Activated CD8-positive, alpha-beta memory T cell treated with anti-CD3 and anti-CD28 coated beads, Interleukin-2, amount 50 U/mL, for 1 hour (primary cell): ENCODE measurements at regions not wholly inside any gene's neighbourhood (a gene's known extent, or its start where the extent isn't known, plus 50 kb on each side); places are given as distances from the start of the nearest gene placed in this dataset.

Experiments used
- DNase-seq: peaks from one replicate; pipeline ENCODE4 v3.0.0-alpha.2; 2020; ENCODE audit errors: extremely low read depth

- DNase-seq = no peak
Measured at GRCh38 chr11:134478611-134479010, 66.6 kb upstream of the B3GAT1 start.

GRCh38 chr11:134478176-134478575 is 66.1 kb upstream of the B3GAT1 start:
- no peak for DNase-seq

DNA sequence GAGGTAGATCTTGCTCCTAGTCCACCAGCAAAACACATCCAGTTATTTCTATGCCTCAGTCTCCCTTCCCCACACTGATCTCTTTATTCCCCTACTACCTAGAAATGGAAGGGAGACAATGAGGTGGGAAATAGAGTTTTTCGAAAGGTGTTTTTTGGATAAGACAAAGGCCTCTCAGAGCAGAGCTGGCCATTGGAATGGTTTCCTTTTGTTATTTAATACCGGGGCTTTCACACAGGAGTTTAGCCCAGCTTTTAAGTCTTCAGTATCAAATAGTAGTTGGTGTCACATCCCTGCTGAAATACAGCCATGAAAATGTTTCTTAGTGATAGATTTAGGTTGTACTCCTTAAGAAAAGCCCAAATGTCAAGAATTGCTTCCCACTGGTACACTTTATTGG is 65.4 kb upstream of the B3GAT1 start:
- DNase-seq = no peak

DNA sequence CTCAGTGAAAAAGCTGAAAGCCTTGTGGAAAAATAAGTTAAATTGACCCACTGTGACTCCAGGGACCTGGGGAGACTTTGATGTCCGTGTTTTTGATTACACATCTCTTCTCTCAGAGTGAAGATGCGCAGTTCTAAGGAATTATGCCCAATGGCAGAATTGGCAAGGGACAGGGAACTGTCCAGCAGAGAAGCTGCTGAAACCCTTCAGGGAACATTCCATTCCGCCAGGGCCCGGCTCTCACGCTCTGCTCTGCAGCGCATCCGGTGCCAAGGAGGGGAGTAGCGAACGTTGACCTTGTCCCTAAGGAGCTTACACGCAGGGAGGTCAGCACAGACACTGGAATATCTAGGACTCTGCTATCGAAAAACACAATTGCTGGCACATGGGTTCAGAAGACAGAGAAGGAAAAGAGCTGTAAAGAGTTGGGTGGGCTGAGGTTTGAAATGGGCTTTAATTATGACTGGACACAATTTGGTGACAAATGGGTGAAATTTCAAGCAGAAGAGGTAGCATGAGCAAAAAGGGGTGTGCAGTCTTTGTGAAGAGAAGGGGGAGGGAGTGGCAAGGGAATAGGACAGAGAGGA is 64.5 kb upstream of the B3GAT1 start:
- no peak for DNase-seq

GRCh38 chr11:134475951-134476350 is 63.9 kb upstream of the B3GAT1 start:
- no peak for DNase-seq

GRCh38 chr11:134474942-134475341 is 62.9 kb upstream of the B3GAT1 start:
- DNase-seq = no peak

DNA sequence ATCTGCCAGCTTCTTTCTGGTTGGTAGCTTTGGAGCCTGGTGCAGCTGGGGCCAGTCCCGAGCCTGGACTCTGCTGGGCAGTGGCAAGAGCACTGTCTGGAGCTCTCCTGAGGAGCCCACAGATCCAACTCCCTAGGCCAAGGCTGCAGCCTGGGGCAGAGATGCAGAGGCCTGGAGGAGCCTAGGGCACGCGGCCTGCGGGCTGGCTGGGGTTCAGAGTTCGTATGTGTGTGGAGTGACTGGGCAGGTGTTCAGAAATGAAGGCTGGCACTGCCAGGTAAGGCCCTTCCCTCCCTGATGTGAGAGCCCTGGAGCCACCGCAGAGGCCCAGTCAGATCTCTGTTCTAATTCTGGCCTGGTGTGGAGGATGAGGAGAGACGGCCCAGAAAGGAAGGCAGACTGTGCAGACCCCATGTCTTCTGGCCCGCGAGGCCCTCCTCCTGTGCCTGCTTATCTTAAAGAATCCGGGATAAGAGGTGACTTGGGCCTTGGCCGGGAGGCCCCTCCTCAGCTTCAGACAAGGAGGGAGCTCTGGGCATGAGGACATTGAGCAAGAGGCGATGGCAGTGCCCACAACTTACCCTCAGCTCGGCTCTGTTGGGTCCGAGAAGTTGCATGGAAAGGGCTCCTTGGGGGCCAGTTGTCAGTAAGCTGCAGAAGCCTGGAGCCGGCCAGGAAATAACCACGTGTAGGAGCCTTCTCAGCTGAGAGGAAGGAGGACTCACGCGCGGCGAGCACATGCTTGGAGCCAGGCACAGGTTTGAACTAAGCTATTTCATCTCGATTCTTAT is 62.2 kb upstream of the B3GAT1 start:
- DNase-seq = no peak

- no peak for DNase-seq
Measured at GRCh38 chr11:134471716-134472455, 59.8 kb upstream of the B3GAT1 start.

GRCh38 chr11:134471087-134471715 is 59.2 kb upstream of the B3GAT1 start:
- DNase-seq = no peak

DNA sequence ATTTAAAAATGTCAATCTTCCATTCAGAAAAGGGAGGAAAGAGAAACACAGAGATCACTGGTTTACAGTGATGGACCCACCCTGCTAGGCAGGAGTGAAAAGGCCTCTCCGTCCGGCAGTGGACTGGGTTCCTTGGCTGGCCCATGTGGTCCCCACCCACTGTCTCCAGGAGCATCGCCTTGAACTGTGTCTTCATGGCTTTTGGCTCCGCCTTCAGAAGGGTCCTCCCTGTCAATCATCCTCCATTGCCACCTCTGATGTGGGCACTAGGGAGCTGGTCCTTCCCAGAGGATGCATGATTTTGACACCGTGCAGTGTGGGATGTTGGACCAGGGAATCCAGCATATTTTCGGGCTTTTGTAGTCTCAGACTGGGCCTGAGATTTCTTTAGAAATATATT is 58.2 kb upstream of the B3GAT1 start:
- no peak for DNase-seq

- DNase-seq = no peak
Measured at GRCh38 chr11:134469627-134470026, 57.6 kb upstream of the B3GAT1 start.

- no peak for DNase-seq
Measured at GRCh38 chr11:134468796-134469195, 56.8 kb upstream of the B3GAT1 start.

GRCh38 chr11:134468081-134468668 is 56.1 kb upstream of the B3GAT1 start:
- DNase-seq = no peak

GRCh38 chr11:134466610-134467567 is 54.8 kb upstream of the B3GAT1 start:
- no peak for DNase-seq

DNA sequence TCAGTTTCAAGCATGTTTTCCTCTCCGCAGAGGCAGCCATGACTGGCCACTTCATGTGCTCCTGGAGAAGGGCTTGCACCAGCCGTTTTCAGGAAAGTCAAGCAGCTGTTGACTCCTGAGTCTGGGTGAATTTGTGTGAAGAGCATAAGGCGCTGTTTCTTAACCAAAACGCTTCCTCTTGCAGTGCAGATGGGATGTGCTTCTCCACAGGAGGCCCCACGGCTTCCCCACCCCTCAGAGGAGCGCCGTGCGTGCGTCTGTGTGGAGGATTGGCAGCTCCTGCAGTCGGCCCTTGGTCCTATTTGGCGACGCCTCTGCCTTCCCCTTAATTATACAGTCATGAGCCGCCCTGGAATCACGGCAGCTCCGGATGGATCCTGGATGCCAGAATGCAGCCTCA is 54.1 kb upstream of the B3GAT1 start:
- no peak for DNase-seq

- DNase-seq = no peak
Measured at GRCh38 chr11:134464981-134465730, 53.1 kb upstream of the B3GAT1 start.

GRCh38 chr11:134464196-134464595 is 52.2 kb upstream of the B3GAT1 start:
- no peak for DNase-seq

DNA sequence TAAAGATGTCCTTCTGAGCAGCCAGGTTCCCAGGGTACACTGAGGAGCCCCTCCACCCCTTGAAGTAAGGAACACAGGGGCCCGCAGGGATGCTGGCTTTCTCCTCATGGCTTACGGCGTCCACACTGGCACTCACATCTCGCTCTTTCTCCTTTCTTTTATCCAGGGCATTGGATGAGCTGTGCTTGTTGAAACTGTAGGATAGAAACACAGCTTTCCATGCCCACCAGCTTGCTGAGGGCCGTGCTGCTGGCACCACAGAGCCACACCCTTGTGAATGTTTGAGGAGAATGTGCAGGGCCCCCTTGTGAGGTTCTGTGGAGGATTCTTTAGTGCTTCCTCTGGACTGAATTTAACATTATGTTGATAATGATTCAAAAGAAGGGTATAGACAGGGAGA is 51.7 kb upstream of the B3GAT1 start:
- DNase-seq = no peak
